CD14-positive monocyte (primary cell): ENCODE measurements at regions not wholly inside any gene's neighbourhood (a gene's known extent, or its start where the extent isn't known, plus 50 kb on each side); places are given as distances from the start of the nearest gene placed in this dataset.

Source experiments
- DNase-seq, 3 donors: peaks; one replicate each; pipeline ENCODE4 v3.0.0-alpha.2; 2011 to 2022
- H2AFZ ChIP-seq: 2 replicates; pipeline ENCODE4 v1.6.0; 2012; ENCODE audit warnings: mild to moderate bottlenecking, low read depth, low read length, inconsistent platforms; ENCODE audit not compliant: insufficient read depth, poor library complexity, severe bottlenecking
- H3K27ac ChIP-seq, 2 donors: 1 replicate in 1 of 2; 2 replicates in 1 of 2; pipeline ENCODE4 v1.5.1; 2012 to 2013; ENCODE audit warnings: low read length in 2 of 2, control low read depth in 1 of 2, inconsistent platforms in 1 of 2, low read depth in 1 of 2, mild to moderate bottlenecking in 1 of 2
- H3K27me3 ChIP-seq, 2 donors: one replicate each; pipeline versions ENCODE4 v1.6.0 to v1.6.1; 2011 to 2013; ENCODE audit warnings: low read length in 2 of 2; ENCODE audit not compliant: control insufficient read depth in 2 of 2, insufficient read depth in 2 of 2
- H3K36me3 ChIP-seq, 2 donors: replicated peaks in 1 of 2; 1 replicate in 1 of 2; 2 replicates in 1 of 2; pipeline versions ENCODE4 v1.5.1 to v1.6.1; 2012 to 2013; ENCODE audit warnings: low read length in 2 of 2, control low read depth in 1 of 2, inconsistent platforms in 1 of 2, mild to moderate bottlenecking in 1 of 2; ENCODE audit not compliant: insufficient read depth in 2 of 2, control insufficient read depth in 1 of 2
- H3K4me1 ChIP-seq, 2 donors: 1 replicate in 1 of 2; 2 replicates in 1 of 2; pipeline versions ENCODE4 v1.5.1 to v1.6.1; 2012 to 2013; ENCODE audit warnings: low read length in 2 of 2, control low read depth in 1 of 2, inconsistent platforms in 1 of 2, mild to moderate bottlenecking in 1 of 2, moderate library complexity in 1 of 2; ENCODE audit not compliant: insufficient read depth in 2 of 2, control insufficient read depth in 1 of 2
- H3K4me2 ChIP-seq: replicated peaks from 2 replicates; pipeline ENCODE3; 2012; ENCODE audit warnings: low read length, moderate library complexity, mild to moderate bottlenecking; ENCODE audit not compliant: poor library complexity, severe bottlenecking; ENCODE audit errors: extremely low read depth
- H3K4me3 ChIP-seq, 3 experiments: fragments of 200-600 bp in 1 of 3; sonication (generic) in 1 of 3; replicated peaks in 1 of 3; 1 replicate in 2 of 3; 2 replicates in 1 of 3; pipeline ENCODE4 v1.5.1; 2011 to 2013; ENCODE audit warnings: low read length in 3 of 3, mild to moderate bottlenecking in 3 of 3, control low read depth in 2 of 3, low read depth in 2 of 3, inconsistent platforms in 1 of 3, moderate library complexity in 1 of 3
- H3K79me2 ChIP-seq: 2 replicates; pipeline ENCODE4 v1.6.0; 2012; ENCODE audit warnings: mild to moderate bottlenecking, control low read depth, inconsistent platforms, low read length, moderate library complexity; ENCODE audit not compliant: insufficient read depth
- H3K9ac ChIP-seq: 2 replicates; pipeline ENCODE4 v1.6.0; 2017; ENCODE audit warnings: low read length, mild to moderate bottlenecking; ENCODE audit not compliant: insufficient read depth, poor library complexity, severe bottlenecking
- H3K9me3 ChIP-seq, 2 donors: replicated peaks in 1 of 2; 1 replicate in 1 of 2; 2 replicates in 1 of 2; pipeline versions ENCODE4 v1.5.1 to v1.6.1; 2012 to 2013; ENCODE audit warnings: low read length in 2 of 2, control low read depth in 1 of 2; ENCODE audit not compliant: control insufficient read depth in 1 of 2, insufficient read depth in 1 of 2
- H4K20me1 ChIP-seq: 2 replicates; pipeline ENCODE4 v1.6.0; 2012; ENCODE audit warnings: mild to moderate bottlenecking, low read length, control low read depth, moderate library complexity; ENCODE audit not compliant: insufficient read depth
- H3K27ac Mint-ChIP-seq, 7 donors: one replicate each; pipeline ENCODE4 v1.8.0; 2020; ENCODE audit warnings: mild to moderate bottlenecking in 7 of 7, mixed read lengths in 7 of 7, moderate library complexity in 6 of 7, inconsistent platforms in 2 of 7
- H3K27me3 Mint-ChIP-seq, 3 donors: one replicate each; pipeline ENCODE4 v1.8.0; 2021 to 2022; ENCODE audit warnings: low read depth in 3 of 3, mild to moderate bottlenecking in 3 of 3, mixed read lengths in 3 of 3, moderate library complexity in 3 of 3, inconsistent platforms in 1 of 3
- H3K36me3 Mint-ChIP-seq, 2 donors: one replicate each; pipeline ENCODE4 v1.8.0; 2020; ENCODE audit warnings: mixed read lengths in 2 of 2, inconsistent platforms in 1 of 2, mild to moderate bottlenecking in 1 of 2
- H3K4me1 Mint-ChIP-seq: one replicate; pipeline ENCODE4 v1.8.0; 2020; ENCODE audit warnings: mild to moderate bottlenecking, mixed read lengths
- H3K4me3 Mint-ChIP-seq, 2 donors: one replicate each; pipeline ENCODE4 v1.8.0; 2020; ENCODE audit warnings: mild to moderate bottlenecking in 2 of 2, mixed read lengths in 2 of 2, moderate library complexity in 1 of 2
- H3K9me3 Mint-ChIP-seq, 7 donors: one replicate each; pipeline ENCODE4 v1.8.0; 2020 to 2022; ENCODE audit warnings: mixed read lengths in 7 of 7, mild to moderate bottlenecking in 6 of 7, moderate library complexity in 6 of 7, inconsistent platforms in 2 of 7
- WGBS: methylation state at CpG from one replicate; pipeline ENCODE4 v1.1.5; 2013; ENCODE audit warnings: missing lambda C conversion rate; ENCODE audit not compliant: insufficient coverage; 5-methylcytosine and 5-hydroxymethylcytosine counted together
- intact Hi-C, 2 donors: fragments of 100-400 bp; cut with micrococcal nuclease; formaldehyde crosslinking; loops; one replicate each; pipeline versions ENCODE4 v1.15.0 to v1.15.1; 2023
- TF ChIP-seq, protein P1 (sequence below): fragments of 200-600 bp; IDR thresholded peaks from one replicate; pipeline ENCODE4 v1.8.0; 2022; ENCODE audit warnings: antibody characterized with exemption, mild to moderate bottlenecking

DNA sequence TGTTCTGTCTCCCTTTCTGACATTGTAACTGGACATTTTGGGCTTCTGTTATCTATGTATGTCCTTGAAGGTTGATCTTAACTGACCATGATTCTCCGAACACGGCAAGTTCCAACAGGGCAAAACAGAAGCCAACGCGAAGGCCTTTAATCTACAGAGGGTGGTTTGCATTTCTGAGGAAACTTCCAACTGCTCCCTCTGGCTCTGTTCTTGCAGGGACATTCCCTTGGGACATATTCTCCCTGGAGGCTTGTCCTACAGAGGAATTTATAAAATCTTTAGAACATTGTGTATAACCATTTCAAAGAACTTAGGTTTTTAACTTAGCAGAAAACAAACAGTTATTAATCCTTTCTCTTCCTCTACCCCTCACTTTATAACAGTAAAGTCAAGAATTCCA lies 189.0 kb upstream of the CDYL start:
- no peak overlapping the region for H2AFZ ChIP-seq
- peaks cover 0 to 16% (median 8%) of the 10 kb centered on the region in 7 donors for H3K9me3 Mint-ChIP-seq
- no peak overlapping the region for H3K4me3 Mint-ChIP-seq
- no peak overlapping the region for H3K27ac ChIP-seq
- intact Hi-C loops = no loop called here
- H3K4me3 ChIP-seq = no peak overlapping the region
- no peaks in the 10 kb centered on the region for H3K36me3 Mint-ChIP-seq
- H4K20me1 ChIP-seq = no peaks in the 10 kb centered on the region
- no peak overlapping the region for H3K9ac ChIP-seq
- H3K4me2 ChIP-seq = no peak overlapping the region
- H3K27me3 Mint-ChIP-seq = peaks cover 0 to 7% (median 2%) of the 10 kb centered on the region in 3 donors
- peaks cover 0 to 1% of the 10 kb centered on the region in 2 donors for H3K9me3 ChIP-seq
- peaks cover 19% of the 10 kb centered on the region for H3K4me1 Mint-ChIP-seq
- no peaks in the 10 kb centered on the region for H3K79me2 ChIP-seq
- WGBS = 90% methylated on average over 2 of the region's 4 CpGs
- H3K27ac Mint-ChIP-seq = no peak overlapping the region
- TF ChIP-seq, protein P1, sequence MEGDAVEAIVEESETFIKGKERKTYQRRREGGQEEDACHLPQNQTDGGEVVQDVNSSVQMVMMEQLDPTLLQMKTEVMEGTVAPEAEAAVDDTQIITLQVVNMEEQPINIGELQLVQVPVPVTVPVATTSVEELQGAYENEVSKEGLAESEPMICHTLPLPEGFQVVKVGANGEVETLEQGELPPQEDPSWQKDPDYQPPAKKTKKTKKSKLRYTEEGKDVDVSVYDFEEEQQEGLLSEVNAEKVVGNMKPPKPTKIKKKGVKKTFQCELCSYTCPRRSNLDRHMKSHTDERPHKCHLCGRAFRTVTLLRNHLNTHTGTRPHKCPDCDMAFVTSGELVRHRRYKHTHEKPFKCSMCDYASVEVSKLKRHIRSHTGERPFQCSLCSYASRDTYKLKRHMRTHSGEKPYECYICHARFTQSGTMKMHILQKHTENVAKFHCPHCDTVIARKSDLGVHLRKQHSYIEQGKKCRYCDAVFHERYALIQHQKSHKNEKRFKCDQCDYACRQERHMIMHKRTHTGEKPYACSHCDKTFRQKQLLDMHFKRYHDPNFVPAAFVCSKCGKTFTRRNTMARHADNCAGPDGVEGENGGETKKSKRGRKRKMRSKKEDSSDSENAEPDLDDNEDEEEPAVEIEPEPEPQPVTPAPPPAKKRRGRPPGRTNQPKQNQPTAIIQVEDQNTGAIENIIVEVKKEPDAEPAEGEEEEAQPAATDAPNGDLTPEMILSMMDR = no peak
- no peaks in the 10 kb centered on the region for H3K36me3 ChIP-seq
- no peaks in the 10 kb centered on the region for H3K27me3 ChIP-seq
- no peak for DNase-seq
- H3K4me1 ChIP-seq = peaks cover 13 to 18% of the 10 kb centered on the region in 2 donors

DNA sequence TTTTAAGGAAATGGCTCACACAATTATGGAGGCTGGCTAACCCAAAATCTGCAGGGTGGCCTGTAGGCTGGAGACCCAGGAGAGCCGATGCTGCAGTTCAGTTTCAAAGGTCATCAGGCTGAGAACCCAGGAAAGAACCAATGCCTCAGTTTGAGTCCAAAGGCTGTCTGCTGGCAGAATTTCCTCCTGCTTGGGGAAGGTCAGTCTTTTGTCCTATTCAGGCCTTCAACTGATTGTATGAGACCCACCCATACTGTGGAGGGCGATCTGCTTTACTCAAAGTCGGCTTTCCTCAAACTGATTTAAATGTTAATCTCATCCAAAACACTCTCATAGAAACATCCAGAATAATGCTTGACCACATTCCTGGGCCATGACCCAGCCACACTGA lies 189.7 kb upstream of the CDYL start:
- Mint-ChIP-seq H3K36me3 (no peaks in the 10 kb centered on the region), H3K9me3 (peaks cover 0 to 20% (median 11%) of the 10 kb centered on the region in 7 donors), H3K4me3 (no peak overlapping the region), H3K27ac (no peak overlapping the region), H3K4me1 (peaks cover 22% of the 10 kb centered on the region), H3K27me3 (peaks cover 0 to 9% (median 2%) of the 10 kb centered on the region in 3 donors)
- no peak overlapping the region for H3K4me2 ChIP-seq
- no peaks in the 10 kb centered on the region for H3K79me2 ChIP-seq
- DNase-seq = no peak
- TF ChIP-seq, protein P1 = no peak
- no peaks in the 10 kb centered on the region for H3K36me3 ChIP-seq
- no peak overlapping the region for H3K9ac ChIP-seq
- H3K4me3 ChIP-seq = no peak overlapping the region
- WGBS = 100% methylated on average over 3 of the region's 3 CpGs
- intact Hi-C loops = no loop called here
- peaks cover 0 to 7% of the 10 kb centered on the region in 2 donors for H3K9me3 ChIP-seq
- no peak overlapping the region for H3K27ac ChIP-seq
- peaks cover 15 to 23% of the 10 kb centered on the region in 2 donors for H3K4me1 ChIP-seq
- no peaks in the 10 kb centered on the region for H4K20me1 ChIP-seq
- no peak overlapping the region for H2AFZ ChIP-seq
- H3K27me3 ChIP-seq = no peaks in the 10 kb centered on the region
